ENCODE measurements at regions not wholly inside any gene's neighbourhood (a gene's known extent, or its start where the extent isn't known, plus 50 kb on each side); places are given as distances from the start of the nearest gene placed in this dataset.

DNA sequence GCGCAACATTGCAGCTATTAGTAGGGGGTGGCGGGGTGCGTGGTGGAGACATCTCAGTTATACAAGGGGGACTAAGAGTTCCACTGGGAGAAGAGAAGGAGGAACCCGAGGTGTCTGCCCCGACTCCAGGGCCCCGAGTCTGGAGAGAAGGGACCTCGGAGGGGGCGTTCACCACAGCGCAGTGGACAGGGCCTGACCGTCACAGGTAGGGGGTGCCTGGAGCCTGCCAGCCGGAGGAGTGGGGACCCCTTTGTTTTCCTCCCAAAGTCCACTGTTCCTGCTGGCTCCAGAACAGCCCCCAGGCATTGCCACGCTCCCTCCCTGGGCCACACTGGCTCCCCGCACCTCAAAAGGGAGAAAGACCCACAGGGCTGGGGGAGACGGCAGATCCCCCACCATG is 175.9 kb upstream of the TNRC6C start:
- TF ChIP-seq, protein P1, sequence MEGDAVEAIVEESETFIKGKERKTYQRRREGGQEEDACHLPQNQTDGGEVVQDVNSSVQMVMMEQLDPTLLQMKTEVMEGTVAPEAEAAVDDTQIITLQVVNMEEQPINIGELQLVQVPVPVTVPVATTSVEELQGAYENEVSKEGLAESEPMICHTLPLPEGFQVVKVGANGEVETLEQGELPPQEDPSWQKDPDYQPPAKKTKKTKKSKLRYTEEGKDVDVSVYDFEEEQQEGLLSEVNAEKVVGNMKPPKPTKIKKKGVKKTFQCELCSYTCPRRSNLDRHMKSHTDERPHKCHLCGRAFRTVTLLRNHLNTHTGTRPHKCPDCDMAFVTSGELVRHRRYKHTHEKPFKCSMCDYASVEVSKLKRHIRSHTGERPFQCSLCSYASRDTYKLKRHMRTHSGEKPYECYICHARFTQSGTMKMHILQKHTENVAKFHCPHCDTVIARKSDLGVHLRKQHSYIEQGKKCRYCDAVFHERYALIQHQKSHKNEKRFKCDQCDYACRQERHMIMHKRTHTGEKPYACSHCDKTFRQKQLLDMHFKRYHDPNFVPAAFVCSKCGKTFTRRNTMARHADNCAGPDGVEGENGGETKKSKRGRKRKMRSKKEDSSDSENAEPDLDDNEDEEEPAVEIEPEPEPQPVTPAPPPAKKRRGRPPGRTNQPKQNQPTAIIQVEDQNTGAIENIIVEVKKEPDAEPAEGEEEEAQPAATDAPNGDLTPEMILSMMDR (IDR thresholded peaks at IDR 0.05): no peak
- no peak for TF ChIP-seq POLR2AphosphoS5 (IDR thresholded peaks at IDR 0.05)

Measured in breast epithelium (tissue), 3 donors.